ENCODE measurements at regions not wholly inside any gene's neighbourhood (a gene's known extent, or its start where the extent isn't known, plus 50 kb on each side); places are given as distances from the start of the nearest gene placed in this dataset.

DNA sequence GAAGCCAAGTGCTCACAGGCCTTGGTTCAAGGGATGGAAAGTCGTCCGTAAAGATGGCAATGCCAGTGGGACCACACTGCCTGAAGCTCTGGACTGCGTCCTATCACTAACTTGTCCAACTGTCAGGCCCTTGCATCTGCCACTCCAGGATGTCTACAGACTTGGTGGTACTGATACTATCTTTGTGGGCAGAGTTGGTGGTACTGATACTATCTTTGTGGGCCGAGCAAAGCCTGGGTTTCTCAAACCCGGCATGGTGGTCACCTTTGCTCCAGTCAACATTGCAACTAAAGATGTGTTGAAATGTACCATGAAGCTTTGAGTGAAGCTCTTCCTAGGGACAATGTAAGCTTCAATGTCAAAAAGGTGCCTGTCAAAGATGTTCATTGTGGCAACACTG is 128.4 kb upstream of the SEL1L start:
- TF ChIP-seq, protein P1, sequence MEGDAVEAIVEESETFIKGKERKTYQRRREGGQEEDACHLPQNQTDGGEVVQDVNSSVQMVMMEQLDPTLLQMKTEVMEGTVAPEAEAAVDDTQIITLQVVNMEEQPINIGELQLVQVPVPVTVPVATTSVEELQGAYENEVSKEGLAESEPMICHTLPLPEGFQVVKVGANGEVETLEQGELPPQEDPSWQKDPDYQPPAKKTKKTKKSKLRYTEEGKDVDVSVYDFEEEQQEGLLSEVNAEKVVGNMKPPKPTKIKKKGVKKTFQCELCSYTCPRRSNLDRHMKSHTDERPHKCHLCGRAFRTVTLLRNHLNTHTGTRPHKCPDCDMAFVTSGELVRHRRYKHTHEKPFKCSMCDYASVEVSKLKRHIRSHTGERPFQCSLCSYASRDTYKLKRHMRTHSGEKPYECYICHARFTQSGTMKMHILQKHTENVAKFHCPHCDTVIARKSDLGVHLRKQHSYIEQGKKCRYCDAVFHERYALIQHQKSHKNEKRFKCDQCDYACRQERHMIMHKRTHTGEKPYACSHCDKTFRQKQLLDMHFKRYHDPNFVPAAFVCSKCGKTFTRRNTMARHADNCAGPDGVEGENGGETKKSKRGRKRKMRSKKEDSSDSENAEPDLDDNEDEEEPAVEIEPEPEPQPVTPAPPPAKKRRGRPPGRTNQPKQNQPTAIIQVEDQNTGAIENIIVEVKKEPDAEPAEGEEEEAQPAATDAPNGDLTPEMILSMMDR (IDR thresholded peaks at IDR 0.05; ENCODE audit: low read length) = no peak
- TF ChIP-seq EZH2 (IDR thresholded peaks at IDR 0.05; ENCODE audit: borderline replicate concordance, low read length) = no peak
